K562 (cell line): ENCODE measurements at regions not wholly inside any gene's neighbourhood (a gene's known extent, or its start where the extent isn't known, plus 50 kb on each side); places are given as distances from the start of the nearest gene placed in this dataset.

Experiments used
- ATAC-seq: fragments of 200-7000 bp; cut with Tn5 transposase; 3 replicates; pipeline ENCODE4 v1.9.1; 2020; ENCODE audit warnings: moderate library complexity
- BruUV-seq: library from RNA; stranded (reverse); fragments of 400-500 nt; replicated peaks from 2 replicates; lab custom pipeline; 2021; lab: Mats Ljungman, UMichigan
- CTCF ChIA-PET: fragments of 300-600 bp; formaldehyde crosslinking; extraction: SDS; loops from one replicate; lab custom pipeline; 2021; ENCODE audit warnings: low intra/inter-chr PET ratio; lab: Yijun Ruan, JAX
- POLR2A ChIA-PET: fragments of 300-600, 350-650 bp; sonication (Branson Sonifier 250); formaldehyde crosslinking; extraction: SDS; loops from one replicate; lab custom pipeline; 2021; ENCODE audit warnings: antibody characterized with exemption, inconsistent platforms; lab: Yijun Ruan, JAX
- DNase-seq, 4 experiments: peaks; one replicate each; pipeline versions ENCODE4 v3.0.0 to v3.0.0-alpha.2; 2011 to 2018; ENCODE audit warnings: low spot score in 3 of 4, mixed read lengths in 3 of 4; ENCODE audit errors: extremely low read depth in 1 of 4
- FAIRE-seq: peaks from 2 replicates; lab custom pipeline; 2011; peaks lifted over from hg19 to GRCh38; lab: Jason Lieb, UNC
- H2AFZ ChIP-seq: 2 replicates; pipeline ENCODE4 v1.6.0; 2011; ENCODE audit warnings: low read depth, low read length, control low read depth, inconsistent platforms
- H3K27ac ChIP-seq: fragments of 200-600 bp; 3 replicates; pipeline ENCODE4 v1.8.0; 2011; ENCODE audit warnings: low read depth, mild to moderate bottlenecking, control low read depth, inconsistent platforms, low read length, moderate library complexity, mixed read lengths; ENCODE audit errors: extremely low read depth
- H3K27me3 ChIP-seq, 2 experiments: fragments of 300-600 bp in 1 of 2; 2 replicates in 1 of 2; 3 replicates in 1 of 2; pipeline versions ENCODE4 v1.6.0 to v1.8.0; 2011; ENCODE audit warnings: inconsistent platforms in 2 of 2, low read length in 2 of 2, mild to moderate bottlenecking in 1 of 2, mixed read lengths in 1 of 2, moderate library complexity in 1 of 2; ENCODE audit not compliant: control insufficient read depth in 2 of 2, insufficient read depth in 2 of 2
- H3K36me3 ChIP-seq: fragments of 300-600 bp; 3 replicates; pipeline ENCODE4 v1.8.0; 2011; ENCODE audit warnings: mild to moderate bottlenecking, low read length, inconsistent platforms; ENCODE audit not compliant: control insufficient read depth, insufficient read depth
- H3K4me1 ChIP-seq, 2 experiments: fragments of 200-600 bp in 1 of 2; replicated peaks in 1 of 2; 2 replicates in 1 of 2; 3 replicates in 1 of 2; pipeline versions ENCODE4 v1.5.1 to v1.8.0; 2011; ENCODE audit warnings: inconsistent platforms in 2 of 2, low read length in 2 of 2, mild to moderate bottlenecking in 1 of 2, mixed read lengths in 1 of 2, moderate library complexity in 1 of 2; ENCODE audit not compliant: control insufficient read depth in 2 of 2, insufficient read depth in 2 of 2
- H3K4me2 ChIP-seq: 2 replicates; pipeline ENCODE4 v1.6.1; 2011; ENCODE audit warnings: low read length, control low read depth, inconsistent platforms, mixed read lengths; ENCODE audit not compliant: insufficient read depth
- H3K4me3 ChIP-seq: fragments of 200-600 bp; sonication (generic), shearing (Covaris generic); 2 replicates; pipeline ENCODE4 v1.5.1; 2016; ENCODE audit warnings: control low read depth, inconsistent platforms
- H3K79me2 ChIP-seq: fragments of 200-600 bp; 3 replicates; pipeline ENCODE4 v1.8.0; 2011; ENCODE audit warnings: low read length, inconsistent platforms; ENCODE audit not compliant: control insufficient read depth, insufficient read depth
- H3K9ac ChIP-seq, 2 experiments: 2 replicates each; pipeline versions ENCODE4 v1.6.0 to v1.6.1; 2011; ENCODE audit warnings: low read depth in 2 of 2, low read length in 2 of 2, control low read depth in 1 of 2, inconsistent platforms in 1 of 2, mild to moderate bottlenecking in 1 of 2, mixed read lengths in 1 of 2; ENCODE audit not compliant: insufficient read depth in 1 of 2
- H3K9me1 ChIP-seq: one replicate; pipeline ENCODE4 v1.6.0; 2011; ENCODE audit warnings: inconsistent platforms, mild to moderate bottlenecking, low read length, moderate library complexity; ENCODE audit not compliant: control insufficient read depth, insufficient read depth
- H3K9me3 ChIP-seq: replicated peaks from 2 replicates; pipeline ENCODE4 v1.5.1; 2011; ENCODE audit warnings: low read depth, low read length, inconsistent platforms; ENCODE audit not compliant: control insufficient read depth, insufficient read depth
- H4K20me1 ChIP-seq: replicated peaks from 2 replicates; pipeline ENCODE4 v1.6.1; 2011; ENCODE audit warnings: low read length, inconsistent platforms, mixed read lengths; ENCODE audit not compliant: control insufficient read depth, insufficient read depth
- E2F3 ChIP-seq: fragments of 250-450 bp; sonication (Bioruptor Pico); IDR thresholded peaks from 2 replicates; pipeline ENCODE4 v1.4.0; 2020; ENCODE audit warnings: mild to moderate bottlenecking
- ELF1 ChIP-seq: fragments of 200-800 bp; sonication (Bioruptor generic); IDR thresholded peaks from 2 replicates; pipeline ENCODE4 v1.6.1; 2016; ENCODE audit warnings: missing genetic modification characterization, missing compliant biosample characterization
- FOS ChIP-seq: IDR thresholded peaks from 3 replicates; pipeline ENCODE4 v1.6.1; 2011; ENCODE audit not compliant: insufficient read length; ENCODE audit errors: extremely low read depth
- MED1 ChIP-seq: sonication (generic); formaldehyde crosslinking; IDR thresholded peaks from 2 replicates; pipeline ENCODE4 v1.8.1; 2023; ENCODE audit warnings: missing genetic modification reagents, borderline replicate concordance
- PCBP2 ChIP-seq: fragments of 200-400 bp; formaldehyde crosslinking; IDR thresholded peaks from 2 replicates; pipeline ENCODE4 v1.6.1; 2018; ENCODE audit warnings: low read length, low read depth, mild to moderate bottlenecking, moderate library complexity; ENCODE audit not compliant: poor library complexity, severe bottlenecking
- SOX6 ChIP-seq: fragments of 450-650 bp; IDR thresholded peaks from 2 replicates; pipeline ENCODE4 v1.6.1; 2014; ENCODE audit warnings: mild to moderate bottlenecking
- ZNF140 ChIP-seq: fragments of 250-450 bp; sonication (Bioruptor Pico); IDR thresholded peaks from 2 replicates; pipeline ENCODE4 v1.8.0; 2021; ENCODE audit warnings: moderate library complexity, mild to moderate bottlenecking, inconsistent platforms
- ZNF212 ChIP-seq: fragments of 450-650 bp; formaldehyde crosslinking; IDR thresholded peaks from 2 replicates; pipeline ENCODE4 v1.4.0; 2020; ENCODE audit warnings: mild to moderate bottlenecking
- ZNF717 ChIP-seq: fragments of 250-450 bp; sonication (Bioruptor Pico); IDR thresholded peaks from 2 replicates; pipeline ENCODE4 v1.5.0; 2021
- WGBS: fragments of 100-300 bp; shearing (Covaris generic); methylation state at CpG from one replicate; pipeline ENCODE4 v1.1.6; 2016; ENCODE audit warnings: low coverage, mixed read lengths; ENCODE audit not compliant: insufficient coverage; ENCODE audit errors: missing lambda C conversion rate; 5-methylcytosine and 5-hydroxymethylcytosine counted together
- in situ Hi-C: fragments of 300-500 bp; cut with MboI; formaldehyde crosslinking; loops from 4 replicates; pipeline ENCODE4 v1.15.0; 2018; ENCODE audit warnings: inconsistent platforms, mixed read lengths
- intact Hi-C: fragments of 100-400 bp; cut with micrococcal nuclease; formaldehyde crosslinking; loops from 2 replicates; pipeline ENCODE4 v1.14.2; 2022
- TF ChIP-seq, protein P1 (sequence below): fragments of 450-650 bp; IDR thresholded peaks from 2 replicates; pipeline ENCODE4 v1.6.1; 2016; ENCODE audit warnings: mild to moderate bottlenecking
- TF ChIP-seq, protein P2 (sequence below), 2 experiments: fragments of 450-650 bp; conservative IDR thresholded peaks; 2 replicates each; pipeline ENCODE4 v1.6.1; 2017; ENCODE audit warnings: mild to moderate bottlenecking in 2 of 2, moderate library complexity in 2 of 2

GRCh38 chr9:118558891-118559290 is 810.3 kb downstream of the BRINP1 start:
- H3K27me3 ChIP-seq: no peaks in the 10 kb centered on the region
- H3K4me3 ChIP-seq: no peak overlapping the region
- ChIA-PET CTCF (no interaction called here), POLR2A (no interaction called here)
- H2AFZ ChIP-seq: no peak overlapping the region
- H3K79me2 ChIP-seq: no peaks in the 10 kb centered on the region
- H3K9ac ChIP-seq: no peak overlapping the region
- no TSS peak for BruUV-seq
- no peaks in the 10 kb centered on the region for H4K20me1 ChIP-seq
- ATAC-seq (no peak), FAIRE-seq (no peak), DNase-seq (no peak)
- H3K27ac ChIP-seq: no peak overlapping the region
- H3K9me3 ChIP-seq: no peaks in the 10 kb centered on the region; the same call in 1 of the 2 replicates
- H3K4me2 ChIP-seq: no peak overlapping the region
- H3K4me1 ChIP-seq: no peaks in the 10 kb centered on the region
- in situ Hi-C loops: no loop called here
- no peaks in the 10 kb centered on the region for H3K36me3 ChIP-seq
- H3K9me1 ChIP-seq: no peaks in the 10 kb centered on the region
- no peak for TF ChIP-seq MED1
- intact Hi-C loops: no loop called here

DNA sequence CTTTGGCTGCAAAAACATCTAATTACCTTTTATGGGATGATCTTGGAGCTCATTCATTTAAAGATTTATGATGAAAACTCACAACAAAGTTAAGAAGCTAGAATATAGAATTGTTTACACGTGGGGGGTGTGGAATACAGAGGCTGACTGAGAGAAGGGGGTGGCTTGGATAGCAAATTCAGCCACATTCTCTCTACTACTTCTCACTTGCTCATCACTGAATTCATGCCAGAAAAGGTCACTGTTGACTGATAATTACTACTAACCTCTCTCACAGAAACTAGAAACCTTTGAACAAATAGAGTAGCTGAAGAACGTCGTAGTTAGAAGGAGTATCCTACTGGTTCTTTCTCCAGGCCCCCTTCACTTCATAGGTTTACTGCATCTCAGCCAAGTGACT is 808.2 kb downstream of the BRINP1 start:
- H2AFZ ChIP-seq: no peak overlapping the region
- BruUV-seq: no TSS peak
- H3K27ac ChIP-seq: no peak overlapping the region
- H3K4me1 ChIP-seq: no peaks in the 10 kb centered on the region
- intact Hi-C loops: no loop called here
- ChIA-PET CTCF (no interaction called here), POLR2A (interaction anchor here (0.6 kb wide), 1 partner anchor 242 kb away, joined by 3 read pairs; no protein-coding TSS in a partner anchor)
- DNase-seq (no peak), FAIRE-seq (no peak), ATAC-seq (no peak)
- H3K79me2 ChIP-seq: no peaks in the 10 kb centered on the region
- H3K9me3 ChIP-seq: no peaks in the 10 kb centered on the region; the same call in 1 of the 2 replicates
- H3K27me3 ChIP-seq: no peaks in the 10 kb centered on the region
- H4K20me1 ChIP-seq: no peaks in the 10 kb centered on the region
- in situ Hi-C loops: no loop called here
- no peaks in the 10 kb centered on the region for H3K9me1 ChIP-seq
- H3K4me2 ChIP-seq: no peak overlapping the region
- no peaks in the 10 kb centered on the region for H3K36me3 ChIP-seq
- no peak overlapping the region for H3K9ac ChIP-seq
- H3K4me3 ChIP-seq: no peak overlapping the region
- 0% methylated on average over 3 of the region's 3 CpGs for WGBS
- TF ChIP-seq SOX6: no peak
- no peak for TF ChIP-seq ZNF212 (CRISPR knock-in tag)
- no peak for TF ChIP-seq ZNF140 (CRISPR knock-in tag)
- TF ChIP-seq ZNF717: no peak
- TF ChIP-seq PCBP2: no peak
- no peak for TF ChIP-seq E2F3
- no peak for TF ChIP-seq ELF1
- TF ChIP-seq, protein P1, sequence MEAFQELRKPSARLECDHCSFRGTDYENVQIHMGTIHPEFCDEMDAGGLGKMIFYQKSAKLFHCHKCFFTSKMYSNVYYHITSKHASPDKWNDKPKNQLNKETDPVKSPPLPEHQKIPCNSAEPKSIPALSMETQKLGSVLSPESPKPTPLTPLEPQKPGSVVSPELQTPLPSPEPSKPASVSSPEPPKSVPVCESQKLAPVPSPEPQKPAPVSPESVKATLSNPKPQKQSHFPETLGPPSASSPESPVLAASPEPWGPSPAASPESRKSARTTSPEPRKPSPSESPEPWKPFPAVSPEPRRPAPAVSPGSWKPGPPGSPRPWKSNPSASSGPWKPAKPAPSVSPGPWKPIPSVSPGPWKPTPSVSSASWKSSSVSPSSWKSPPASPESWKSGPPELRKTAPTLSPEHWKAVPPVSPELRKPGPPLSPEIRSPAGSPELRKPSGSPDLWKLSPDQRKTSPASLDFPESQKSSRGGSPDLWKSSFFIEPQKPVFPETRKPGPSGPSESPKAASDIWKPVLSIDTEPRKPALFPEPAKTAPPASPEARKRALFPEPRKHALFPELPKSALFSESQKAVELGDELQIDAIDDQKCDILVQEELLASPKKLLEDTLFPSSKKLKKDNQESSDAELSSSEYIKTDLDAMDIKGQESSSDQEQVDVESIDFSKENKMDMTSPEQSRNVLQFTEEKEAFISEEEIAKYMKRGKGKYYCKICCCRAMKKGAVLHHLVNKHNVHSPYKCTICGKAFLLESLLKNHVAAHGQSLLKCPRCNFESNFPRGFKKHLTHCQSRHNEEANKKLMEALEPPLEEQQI: no peak
- no peak for TF ChIP-seq FOS
- TF ChIP-seq, protein P2, sequence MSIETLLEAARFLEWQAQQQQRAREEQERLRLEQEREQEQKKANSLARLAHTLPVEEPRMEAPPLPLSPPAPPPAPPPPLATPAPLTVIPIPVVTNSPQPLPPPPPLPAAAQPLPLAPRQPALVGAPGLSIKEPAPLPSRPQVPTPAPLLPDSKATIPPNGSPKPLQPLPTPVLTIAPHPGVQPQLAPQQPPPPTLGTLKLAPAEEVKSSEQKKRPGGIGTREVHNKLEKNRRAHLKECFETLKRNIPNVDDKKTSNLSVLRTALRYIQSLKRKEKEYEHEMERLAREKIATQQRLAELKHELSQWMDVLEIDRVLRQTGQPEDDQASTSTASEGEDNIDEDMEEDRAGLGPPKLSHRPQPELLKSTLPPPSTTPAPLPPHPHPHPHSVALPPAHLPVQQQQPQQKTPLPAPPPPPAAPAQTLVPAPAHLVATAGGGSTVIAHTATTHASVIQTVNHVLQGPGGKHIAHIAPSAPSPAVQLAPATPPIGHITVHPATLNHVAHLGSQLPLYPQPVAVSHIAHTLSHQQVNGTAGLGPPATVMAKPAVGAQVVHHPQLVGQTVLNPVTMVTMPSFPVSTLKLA (conservative IDR thresholded peaks at IDR 0.05): no peak
